Activated CD4-positive, alpha-beta T cell treated with anti-CD3 and anti-CD28 coated beads, Interleukin-10, Interleukin-2, amounts not matched to agents 100 ng/mL and 50 ng/mL, durations not matched to agents 16 hours and 8 hours (primary cell): ENCODE measurements at regions not wholly inside any gene's neighbourhood (a gene's known extent, or its start where the extent isn't known, plus 50 kb on each side); places are given as distances from the start of the nearest gene placed in this dataset.

ENCODE experiments used
- DNase-seq: peaks from one replicate; pipeline ENCODE4 v3.0.0-alpha.2; 2020

GRCh38 chr6:54646069-54646950 lies 200.3 kb upstream of the FAM83B start:
- DNase-seq: no peak

DNA sequence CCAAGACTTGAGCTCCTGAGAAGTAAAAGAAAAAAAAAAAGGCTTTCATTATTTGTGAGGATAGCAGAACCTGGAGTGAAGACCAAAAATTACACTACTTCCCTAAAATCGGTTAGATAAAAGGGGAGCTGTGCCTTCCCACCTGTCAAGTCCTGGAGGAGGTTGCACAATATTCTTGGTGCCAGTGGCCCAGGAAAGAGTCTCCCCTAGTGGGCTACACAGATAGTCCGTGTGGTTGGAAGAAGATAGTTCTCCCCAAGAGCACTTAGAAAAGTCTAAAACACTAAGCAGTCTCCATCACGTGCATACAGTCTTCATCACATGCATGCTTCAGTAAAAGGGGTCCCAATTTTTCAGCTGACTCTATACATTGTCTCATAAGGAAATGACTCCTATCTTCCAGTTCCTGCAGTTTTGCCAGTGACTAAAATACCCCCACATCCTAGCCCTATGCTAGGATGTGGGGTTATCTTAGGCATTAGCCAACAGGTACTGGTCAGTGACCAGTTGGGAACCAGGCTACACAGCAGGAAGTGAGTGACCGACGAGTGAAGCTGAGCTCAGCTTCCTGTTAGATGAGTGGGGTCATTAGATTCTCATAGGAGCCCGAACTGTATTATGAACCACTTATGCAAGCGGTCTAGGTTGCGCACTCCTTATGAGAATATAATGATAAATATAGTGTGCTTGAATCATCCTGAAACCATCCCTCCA lies 199.5 kb upstream of the FAM83B start:
- no peak for DNase-seq

GRCh38 chr6:54654381-54654780 lies 192.2 kb upstream of the FAM83B start:
- no peak for DNase-seq

DNA sequence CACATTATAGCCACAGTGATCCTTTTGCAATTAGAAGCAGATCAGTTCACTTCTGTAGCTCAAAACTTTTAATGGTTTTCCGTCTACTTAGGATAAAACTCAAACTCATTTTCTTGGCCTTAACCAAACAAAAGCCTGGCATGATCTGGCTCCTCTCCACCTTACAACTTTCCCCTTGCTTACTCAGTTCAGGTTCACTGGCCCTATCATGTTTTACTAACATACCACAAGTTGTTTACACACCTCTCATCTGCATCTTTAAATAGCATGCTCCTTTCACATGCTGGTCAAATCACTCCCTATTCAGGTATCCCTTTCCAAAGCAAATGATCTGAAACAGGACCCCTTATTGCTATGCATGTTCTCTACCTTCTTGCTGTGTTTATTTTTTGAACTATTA lies 191.4 kb upstream of the FAM83B start:
- no peak for DNase-seq

- DNase-seq: no peak
These were observed 181.3 kb upstream of the FAM83B start for GRCh38 chr6:54665278-54665677.

DNA sequence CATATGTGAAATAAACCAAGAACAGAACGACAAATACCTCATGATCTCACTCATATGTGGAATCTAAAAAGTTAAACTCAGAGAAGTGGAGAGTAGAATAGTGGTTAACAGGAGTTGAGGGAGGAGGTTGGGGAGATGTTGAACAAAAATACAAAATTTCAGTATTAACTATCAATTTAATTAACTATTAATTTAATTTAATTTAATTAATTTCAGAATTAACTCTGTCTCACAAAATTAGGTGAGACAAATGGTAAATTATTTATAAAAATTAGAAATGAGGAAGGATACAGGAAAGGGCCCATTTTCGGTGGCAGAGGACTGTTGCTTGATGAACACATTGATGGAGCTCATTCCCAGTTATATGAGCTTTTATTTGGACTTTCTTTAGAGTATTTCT lies 166.0 kb upstream of the FAM83B start:
- no peak for DNase-seq

- DNase-seq: no peak
These were observed 165.3 kb upstream of the FAM83B start for GRCh38 chr6:54681267-54681666.

DNA sequence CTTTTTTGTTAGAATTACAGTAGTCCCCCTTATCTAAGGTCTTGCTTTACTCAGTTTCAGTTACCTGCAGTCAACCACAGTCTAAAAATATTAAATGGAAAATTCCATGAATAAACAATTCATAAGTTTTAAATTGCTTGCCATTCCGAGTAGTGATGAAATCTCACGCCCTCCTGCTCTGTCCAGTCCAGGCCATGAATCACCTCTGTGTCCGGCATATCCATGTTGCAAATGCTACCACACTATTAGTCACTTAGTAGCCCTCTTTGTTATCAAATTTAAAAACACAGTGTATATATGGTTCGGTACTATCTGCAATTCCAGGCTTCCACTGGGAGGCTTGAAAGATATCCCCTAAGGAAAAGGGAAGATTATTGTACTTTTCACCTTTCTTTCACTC lies 164.6 kb upstream of the FAM83B start:
- DNase-seq: no peak

DNA sequence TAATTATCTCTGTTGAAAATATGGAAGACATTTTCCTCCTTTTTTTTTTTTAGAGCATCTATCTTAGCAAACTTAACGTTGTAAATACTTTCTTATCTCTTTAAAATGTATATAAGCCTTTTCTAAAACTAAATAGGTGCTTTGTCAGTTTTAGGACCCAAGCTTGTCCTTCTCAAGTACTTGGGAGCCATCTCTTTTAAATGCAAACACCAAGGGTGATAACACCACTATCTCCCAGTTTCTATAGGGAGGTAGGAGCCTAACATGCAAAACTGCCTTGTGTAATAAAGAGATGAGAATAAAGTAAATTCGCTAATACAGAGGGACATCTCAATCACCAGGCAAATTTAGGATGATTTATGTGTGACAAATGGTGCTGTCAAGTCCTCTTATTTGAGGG lies 157.0 kb upstream of the FAM83B start:
- DNase-seq: no peak

DNA sequence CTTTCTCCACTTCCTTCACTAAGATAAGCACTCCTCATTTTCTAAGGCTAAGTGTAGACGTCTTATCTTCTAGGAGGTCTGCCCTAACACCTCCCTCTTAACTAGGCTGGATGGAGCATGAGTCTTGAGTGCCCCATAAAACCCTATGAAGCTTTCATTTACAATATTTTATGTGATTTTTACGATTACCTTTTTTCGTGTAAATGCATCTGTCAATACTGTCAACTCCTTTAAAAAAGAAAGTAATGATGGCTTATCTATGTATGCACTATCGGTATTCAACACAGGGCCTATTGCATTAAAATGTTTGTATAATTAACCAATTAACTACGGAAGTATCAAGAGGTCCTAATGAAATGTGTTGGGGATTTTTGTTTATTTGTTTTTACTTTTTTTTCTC lies 156.0 kb upstream of the FAM83B start:
- DNase-seq: no peak

DNA sequence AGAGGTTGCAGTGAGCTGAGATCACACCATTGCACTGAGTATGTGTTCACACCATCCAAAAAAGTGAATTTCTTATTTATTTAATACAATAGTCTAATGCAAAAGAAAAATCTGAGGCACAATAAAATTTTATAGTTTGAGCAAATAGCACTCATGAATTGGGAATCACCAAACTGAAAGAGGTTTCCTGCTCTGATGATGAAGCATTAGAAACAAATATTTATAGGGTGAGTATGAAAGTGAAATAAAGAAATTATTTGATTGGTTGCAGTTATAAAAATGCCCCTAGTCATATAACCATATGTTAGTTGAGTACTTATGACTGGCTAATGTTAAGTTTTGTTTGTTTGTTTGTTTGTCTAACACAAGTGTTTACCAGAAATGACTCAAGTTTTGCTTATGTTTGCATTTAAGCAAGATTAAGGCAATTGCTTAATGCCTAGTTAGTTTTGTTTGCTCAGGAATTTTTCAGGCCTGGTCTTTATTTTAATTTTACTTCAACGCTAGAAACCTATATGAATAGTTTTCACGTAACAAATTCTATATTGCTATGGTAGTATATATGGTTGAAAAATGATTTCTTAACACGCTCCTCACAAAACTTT lies 151.5 kb upstream of the FAM83B start:
- DNase-seq: no peak

DNA sequence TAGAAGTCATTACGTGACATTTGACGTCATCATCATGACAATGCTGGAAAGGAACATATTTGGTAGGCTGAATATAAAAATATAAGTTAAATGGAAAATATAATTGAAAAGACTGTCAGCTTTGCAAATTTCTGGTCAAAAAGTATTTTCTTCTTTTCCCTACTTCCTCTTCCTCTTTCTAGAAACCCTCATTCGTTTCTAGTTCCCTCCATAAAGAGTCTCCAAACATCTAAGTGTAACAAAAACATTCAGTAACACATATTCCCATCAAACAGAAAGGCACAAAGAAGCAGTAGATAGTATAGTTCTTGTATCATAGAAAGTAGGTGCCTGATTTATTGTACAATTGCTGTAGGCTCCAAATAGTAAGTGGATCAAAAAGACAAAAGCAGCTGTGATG lies 150.8 kb upstream of the FAM83B start:
- no peak for DNase-seq

- no peak for DNase-seq
These were observed 149.1 kb upstream of the FAM83B start for GRCh38 chr6:54697424-54697823.

- no peak for DNase-seq
These were observed 147.6 kb upstream of the FAM83B start for GRCh38 chr6:54698974-54699373.

DNA sequence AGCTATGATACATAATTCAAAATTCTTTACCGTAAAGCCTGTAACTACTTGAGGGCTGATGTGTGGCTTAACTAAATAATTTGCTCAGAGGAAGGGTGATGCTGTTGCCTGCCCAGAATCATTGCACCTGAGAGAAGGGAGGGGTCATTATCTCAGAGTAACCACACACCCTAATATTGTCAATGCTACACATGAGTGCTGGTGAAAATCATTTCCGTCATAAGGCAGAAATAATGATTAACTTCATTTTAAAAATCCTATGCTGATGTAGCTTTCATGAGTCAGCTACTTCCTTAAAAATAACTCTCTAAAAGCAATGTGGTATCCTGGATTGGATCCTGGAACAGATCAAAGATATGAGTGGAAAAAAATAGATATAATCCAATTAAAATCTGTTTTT lies 146.4 kb upstream of the FAM83B start:
- DNase-seq: no peak

DNA sequence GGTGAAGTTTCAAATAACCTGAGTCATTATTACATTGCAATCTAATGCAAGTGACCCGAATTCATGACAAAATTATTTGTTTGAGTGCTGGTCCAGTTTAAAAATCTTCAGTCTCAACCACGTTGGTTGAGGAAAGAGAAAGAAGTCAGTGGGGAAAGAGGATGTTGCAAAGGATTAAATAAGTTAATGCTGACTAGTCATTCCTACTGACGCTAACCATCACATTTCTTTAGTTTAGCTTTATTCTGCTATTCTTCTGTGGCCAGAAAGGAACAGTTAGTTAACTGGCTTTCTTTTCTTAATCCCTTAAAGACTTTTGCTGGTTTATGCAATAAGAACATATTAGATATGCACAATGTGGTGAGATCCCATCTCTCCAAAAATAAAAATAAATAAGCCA lies 143.8 kb upstream of the FAM83B start:
- DNase-seq: no peak

- no peak for DNase-seq
These were observed 140.2 kb upstream of the FAM83B start for GRCh38 chr6:54706391-54706790.

DNA sequence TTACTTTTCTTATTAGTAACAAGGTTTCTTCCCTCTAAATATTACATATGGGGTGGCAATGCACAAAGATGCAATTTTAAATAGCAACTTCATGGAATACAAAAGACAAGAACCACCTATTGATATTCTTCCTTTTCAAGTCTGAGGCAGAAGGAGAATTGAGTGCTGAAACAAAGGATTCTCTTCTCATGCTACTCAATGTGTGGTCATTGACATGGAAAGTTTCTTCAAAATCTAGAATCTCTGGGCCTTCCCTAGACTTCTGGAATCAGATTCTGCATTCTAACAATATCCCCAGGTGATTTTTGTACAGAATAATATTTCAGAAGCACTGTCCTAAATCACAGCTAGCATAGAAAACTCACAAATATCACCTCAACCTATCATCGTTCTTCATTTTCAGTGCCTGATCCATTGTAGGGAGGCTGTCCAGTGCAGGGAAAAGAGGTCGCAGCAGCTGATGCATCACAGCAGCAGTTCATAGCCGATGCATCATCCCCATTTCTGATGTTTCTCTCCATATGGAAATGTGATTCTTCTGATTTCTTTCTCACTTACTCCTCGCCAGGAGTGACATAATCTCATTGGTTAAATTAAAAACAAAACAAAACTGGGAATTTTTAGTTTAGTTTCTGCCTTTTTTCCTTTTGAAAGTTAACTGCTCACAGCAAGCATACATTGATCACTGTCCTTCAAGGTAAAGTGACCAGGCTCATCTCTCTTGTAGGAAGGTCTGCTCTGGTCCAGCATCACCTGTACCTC lies 139.5 kb upstream of the FAM83B start:
- no peak for DNase-seq

DNA sequence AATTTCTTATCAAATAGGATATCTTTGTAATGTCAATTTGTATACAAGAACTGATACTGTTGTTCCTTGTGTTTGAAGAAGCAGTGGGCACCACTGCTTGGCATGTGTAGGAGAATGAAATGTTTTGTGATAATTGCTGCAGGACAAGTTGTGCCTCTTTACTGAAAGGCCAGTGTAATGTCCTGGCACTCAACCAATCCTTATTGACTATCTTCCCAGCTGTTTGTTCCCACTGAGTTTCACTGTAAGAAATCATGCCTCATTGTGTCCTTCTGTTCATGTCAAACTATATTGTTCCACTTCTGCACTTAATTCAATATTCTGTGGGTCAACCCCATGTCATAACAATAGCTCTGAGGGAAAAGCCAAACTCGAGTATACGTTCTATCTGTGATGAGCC lies 136.1 kb upstream of the FAM83B start:
- no peak for DNase-seq

- DNase-seq: no peak
These were observed 130.6 kb upstream of the FAM83B start for GRCh38 chr6:54716010-54716409.

GRCh38 chr6:54716877-54717276 lies 129.7 kb upstream of the FAM83B start:
- no peak for DNase-seq

GRCh38 chr6:54717849-54718455 lies 128.6 kb upstream of the FAM83B start:
- peak; percentile 60 for DNase-seq

DNA sequence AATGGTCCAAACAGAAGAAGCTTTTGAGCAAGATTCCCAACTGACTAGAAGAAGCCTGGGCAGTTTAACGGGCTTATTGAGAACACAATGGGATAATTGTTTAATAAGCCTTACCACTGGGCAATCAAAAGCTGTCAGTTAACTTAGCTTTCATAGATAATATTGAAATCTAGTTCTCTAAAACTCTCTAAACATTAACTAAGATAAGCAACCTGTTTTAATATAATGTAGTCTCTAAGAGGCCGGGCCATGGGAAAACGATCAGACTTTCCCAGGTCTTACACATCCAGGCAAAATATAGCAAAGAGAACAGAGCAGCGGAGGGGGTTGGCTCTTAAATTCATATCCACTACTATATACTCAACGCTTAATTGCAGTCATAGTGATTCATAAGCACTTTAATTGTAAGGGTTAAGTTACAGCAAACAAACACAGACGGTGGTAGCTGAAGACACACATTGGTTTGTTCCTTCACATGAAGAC lies 128.0 kb upstream of the FAM83B start:
- DNase-seq: no peak
